GM19452 (cell line): ENCODE measurements at regions not wholly inside any gene's neighbourhood (a gene's known extent, or its start where the extent isn't known, plus 50 kb on each side); places are given as distances from the start of the nearest gene placed in this dataset.

ENCODE experiments used
- ATAC-seq: cut with Tn5 transposase; IDR thresholded peaks from one replicate; pipeline ENCODE4 v1.9.1; 2021; ENCODE audit not compliant: unreplicated experiment

DNA sequence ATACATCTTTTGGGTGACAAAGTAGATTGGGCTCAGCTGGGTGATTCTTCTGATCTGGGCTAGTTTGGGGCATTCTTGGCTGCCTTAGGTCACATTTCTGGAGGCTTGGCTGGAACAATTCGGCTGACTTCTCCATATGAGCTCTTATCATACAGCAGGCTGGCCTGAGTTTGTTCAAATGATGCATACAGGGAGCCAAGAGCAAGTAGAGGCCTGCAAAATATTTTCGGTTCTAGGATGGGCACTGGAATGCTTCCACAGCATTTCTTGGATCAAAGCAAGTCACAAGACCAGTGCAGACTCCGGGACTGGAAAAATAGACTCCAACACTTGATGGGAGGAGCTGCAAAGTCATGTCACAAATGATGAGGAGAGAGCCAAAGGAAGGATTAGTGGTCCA is 98.4 kb downstream of the SCG2 start:
- no peak for ATAC-seq

GRCh38 chr2:223508372-223508771 is 93.8 kb downstream of the SCG2 start:
- ATAC-seq: no peak

GRCh38 chr2:223510713-223511112 is 91.4 kb downstream of the SCG2 start:
- ATAC-seq: no peak

DNA sequence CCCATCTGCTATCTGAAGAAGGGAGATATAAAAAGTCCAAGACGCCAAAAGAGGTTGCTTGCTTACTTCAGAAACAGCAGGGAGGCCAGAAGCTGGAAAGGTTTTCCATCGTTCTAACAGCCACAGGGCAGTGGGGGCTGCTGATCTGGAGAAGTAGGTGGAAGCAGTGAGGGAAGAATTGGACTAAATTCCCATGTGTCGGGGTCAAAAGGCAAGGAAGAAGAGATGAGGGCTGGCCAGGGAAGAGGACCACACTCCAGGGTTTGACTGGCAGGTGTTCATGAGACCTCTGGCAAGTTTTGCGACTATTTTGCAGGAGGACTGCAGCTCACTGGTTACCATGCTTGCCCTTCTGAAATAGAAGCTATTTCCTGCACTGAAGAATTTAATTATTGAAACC is 91.0 kb downstream of the SCG2 start:
- no peak for ATAC-seq

- ATAC-seq: no peak
Measured at GRCh38 chr2:223513771-223514455, 88.2 kb downstream of the SCG2 start.

GRCh38 chr2:223519471-223519870 is 82.7 kb downstream of the SCG2 start:
- no peak for ATAC-seq

DNA sequence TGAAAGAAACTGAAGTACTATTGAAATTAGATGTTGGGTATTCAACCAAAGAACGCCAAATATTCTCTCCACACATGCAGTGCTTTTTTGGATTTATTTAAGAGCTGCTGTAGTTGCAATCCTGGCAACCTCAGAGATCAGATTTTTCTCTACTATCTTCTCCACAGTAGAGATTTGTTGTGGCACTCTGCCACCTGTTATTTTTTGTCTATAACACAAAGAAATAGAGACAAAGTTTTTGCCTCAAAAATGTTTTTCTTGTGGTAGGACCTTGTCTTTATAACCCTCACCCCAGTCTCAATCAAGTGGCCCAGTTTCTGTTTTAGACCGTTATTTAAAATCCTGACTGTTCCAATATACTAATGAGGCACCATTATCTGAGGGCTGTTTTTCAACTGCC is 79.4 kb downstream of the SCG2 start:
- ATAC-seq: no peak

GRCh38 chr2:223523551-223524001 is 78.6 kb downstream of the SCG2 start:
- ATAC-seq: no peak

DNA sequence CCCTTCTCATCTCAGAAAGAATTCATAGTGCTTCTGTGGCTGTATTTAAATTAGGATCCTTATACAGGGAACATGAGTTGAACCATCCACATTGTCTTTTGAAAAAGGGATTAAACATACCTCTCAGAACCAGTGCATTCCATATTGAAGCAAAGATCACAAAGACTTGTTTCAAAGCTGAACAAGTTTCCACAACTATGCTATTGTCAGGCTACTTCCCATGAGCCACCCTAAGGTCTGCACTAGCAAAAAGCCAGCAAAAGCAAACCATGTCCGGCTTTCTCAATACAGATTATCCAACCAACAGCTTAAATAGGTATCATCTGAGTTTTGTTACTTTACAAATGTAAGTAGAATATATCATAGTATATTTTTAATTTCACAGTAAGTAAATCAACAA is 78.1 kb downstream of the SCG2 start:
- ATAC-seq: no peak

GRCh38 chr2:223526106-223526505 is 76.1 kb downstream of the SCG2 start:
- no peak for ATAC-seq

- ATAC-seq: no peak
Measured at GRCh38 chr2:223528036-223528435, 74.1 kb downstream of the SCG2 start.

GRCh38 chr2:223529696-223530095 is 72.5 kb downstream of the SCG2 start:
- no peak for ATAC-seq

DNA sequence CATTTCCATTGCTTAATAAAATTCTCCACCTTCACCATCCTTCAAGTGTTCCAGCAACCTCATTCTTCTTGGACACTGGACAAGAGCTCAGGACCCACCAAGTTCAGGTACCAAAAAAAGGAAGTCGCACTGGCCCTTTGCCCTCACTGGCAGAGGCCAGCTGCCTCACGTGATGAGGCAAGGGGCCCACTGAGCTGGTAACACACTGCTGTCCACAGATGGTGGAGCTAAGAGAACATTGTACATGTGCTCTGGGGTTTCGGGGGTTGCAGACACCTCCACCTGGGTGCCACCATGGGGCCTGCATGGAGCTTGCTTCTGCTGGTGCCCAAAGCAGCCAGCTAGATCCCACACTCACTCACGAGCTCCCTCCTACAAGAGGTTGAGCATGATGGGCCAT is 71.3 kb downstream of the SCG2 start:
- ATAC-seq: no peak

GRCh38 chr2:223532161-223532560 is 70.0 kb downstream of the SCG2 start:
- ATAC-seq: no peak

GRCh38 chr2:223532712-223533111 is 69.4 kb downstream of the SCG2 start:
- no peak for ATAC-seq

DNA sequence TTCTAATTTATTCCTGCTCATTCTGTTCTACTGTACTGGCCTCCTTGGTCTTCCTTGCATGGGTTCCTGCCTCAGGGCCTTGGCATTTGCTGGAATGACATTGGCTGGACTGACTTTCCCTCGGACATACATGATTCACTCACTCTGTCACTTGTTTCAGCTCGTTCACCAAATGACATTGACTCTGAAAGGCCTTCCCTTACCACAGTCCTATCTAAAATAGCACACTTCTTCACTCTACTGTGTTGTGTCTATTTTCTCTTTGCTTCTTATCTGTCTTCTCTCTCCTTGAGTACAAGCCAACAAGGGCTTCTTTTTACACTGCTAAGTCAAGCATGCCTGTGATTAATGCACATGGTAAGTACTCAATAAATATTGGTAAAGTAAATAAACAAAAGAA is 65.6 kb downstream of the SCG2 start:
- no peak for ATAC-seq

GRCh38 chr2:223537115-223537514 is 65.0 kb downstream of the SCG2 start:
- no peak for ATAC-seq

- ATAC-seq: no peak
Measured at GRCh38 chr2:223537651-223538601, 64.2 kb downstream of the SCG2 start.

DNA sequence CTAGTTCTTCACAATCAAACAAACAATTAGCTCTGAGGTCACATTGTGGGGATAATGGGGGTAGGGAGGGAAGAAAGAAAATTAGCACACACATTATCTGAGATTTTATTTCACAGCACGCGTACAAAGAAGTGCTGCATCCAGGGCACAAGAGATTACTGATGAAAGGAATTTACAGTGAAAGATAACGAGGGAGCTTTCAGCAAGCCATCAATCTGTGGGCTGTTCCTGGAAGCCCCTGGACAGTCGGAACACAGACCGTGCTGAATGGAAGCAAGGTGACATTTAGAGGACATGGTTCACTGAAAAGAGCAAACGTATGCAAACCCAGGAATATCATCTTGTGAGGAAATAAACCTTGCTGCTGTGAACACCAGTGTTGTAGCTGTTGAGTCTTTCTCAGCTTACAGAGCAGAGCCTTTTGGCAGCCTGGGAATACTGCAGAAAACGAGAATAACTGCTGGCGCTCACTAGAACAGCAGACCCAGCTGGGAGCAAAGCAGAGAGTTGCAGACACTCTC is 63.2 kb downstream of the SCG2 start:
- no peak for ATAC-seq

GRCh38 chr2:223541546-223541945 is 60.6 kb downstream of the SCG2 start:
- no peak for ATAC-seq

DNA sequence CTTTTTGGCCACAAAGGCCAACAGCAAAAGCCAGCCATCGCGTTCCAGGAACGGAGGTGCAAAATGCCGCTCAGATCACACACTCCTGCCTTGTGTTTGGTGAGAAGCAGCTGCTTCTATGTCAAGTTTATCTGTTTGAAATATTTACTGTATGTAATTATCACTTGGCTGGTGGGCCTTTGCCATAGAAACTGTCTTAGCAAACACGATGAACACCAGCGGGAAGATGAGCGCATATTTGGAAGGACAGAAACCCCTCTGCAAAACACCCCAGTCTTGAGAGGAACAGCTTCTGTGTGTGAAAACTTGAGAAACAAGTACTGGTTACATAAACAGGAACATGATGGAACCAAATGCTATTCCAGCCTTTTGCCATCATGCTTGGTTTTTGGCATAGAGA is 59.7 kb downstream of the SCG2 start:
- no peak for ATAC-seq

GRCh38 chr2:223545406-223545805 is 56.8 kb downstream of the SCG2 start:
- ATAC-seq: no peak
